ENCODE measurements at regions not wholly inside any gene's neighbourhood (a gene's known extent, or its start where the extent isn't known, plus 50 kb on each side); places are given as distances from the start of the nearest gene placed in this dataset.
"Not testable (repeated sequence)": the region's sequence is repeated elsewhere in the genome, so short reads cannot be mapped to it uniquely, and the experiment has no call there.

GRCh38 chr1:197994907-197995407 is 77.8 kb downstream of the LHX9 start:
- ATAC-seq: no peak
- TF ChIP-seq ARNTL (CRISPR knock-in tag; IDR thresholded peaks at IDR 0.05; ENCODE audit: borderline replicate concordance, low read depth) (no peak), CSRNP3 (CRISPR knock-in tag; IDR thresholded peaks at IDR 0.05) (no peak), BACH2 (CRISPR knock-in tag; IDR thresholded peaks at IDR 0.05; ENCODE audit: borderline replicate concordance) (no peak), ISL1 (CRISPR knock-in tag; IDR thresholded peaks at IDR 0.05) (no peak), PPARA (CRISPR knock-in tag; IDR thresholded peaks at IDR 0.05; ENCODE audit: borderline replicate concordance) (no peak), ZNF70 (CRISPR knock-in tag; IDR thresholded peaks at IDR 0.05) (no peak), ZFP30 (CRISPR knock-in tag; IDR thresholded peaks at IDR 0.05) (no peak), ZFP3 (CRISPR knock-in tag; IDR thresholded peaks at IDR 0.05) (no peak), GLIS3 (CRISPR knock-in tag; IDR thresholded peaks at IDR 0.05) (no peak), CSDC2 (CRISPR knock-in tag; IDR thresholded peaks at IDR 0.05) (no peak), TSHZ2 (CRISPR knock-in tag; IDR thresholded peaks at IDR 0.05) (no peak), CREB5 (CRISPR knock-in tag; IDR thresholded peaks at IDR 0.05; ENCODE audit: low read depth) (no peak), ESRRG (CRISPR knock-in tag; IDR thresholded peaks at IDR 0.05) (no peak), TCF4 (CRISPR knock-in tag; IDR thresholded peaks at IDR 0.05; ENCODE audit: borderline replicate concordance) (no peak)
- TF ChIP-seq, protein P1, sequence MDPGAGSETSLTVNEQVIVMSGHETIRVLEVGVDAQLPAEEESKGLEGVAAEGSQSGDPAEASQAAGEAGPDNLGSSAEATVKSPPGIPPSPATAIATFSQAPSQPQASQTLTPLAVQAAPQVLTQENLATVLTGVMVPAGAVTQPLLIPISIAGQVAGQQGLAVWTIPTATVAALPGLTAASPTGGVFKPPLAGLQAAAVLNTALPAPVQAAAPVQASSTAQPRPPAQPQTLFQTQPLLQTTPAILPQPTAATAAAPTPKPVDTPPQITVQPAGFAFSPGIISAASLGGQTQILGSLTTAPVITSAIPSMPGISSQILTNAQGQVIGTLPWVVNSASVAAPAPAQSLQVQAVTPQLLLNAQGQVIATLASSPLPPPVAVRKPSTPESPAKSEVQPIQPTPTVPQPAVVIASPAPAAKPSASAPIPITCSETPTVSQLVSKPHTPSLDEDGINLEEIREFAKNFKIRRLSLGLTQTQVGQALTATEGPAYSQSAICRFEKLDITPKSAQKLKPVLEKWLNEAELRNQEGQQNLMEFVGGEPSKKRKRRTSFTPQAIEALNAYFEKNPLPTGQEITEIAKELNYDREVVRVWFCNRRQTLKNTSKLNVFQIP (CRISPR knock-in tag; IDR thresholded peaks at IDR 0.05; ENCODE audit: borderline replicate concordance, low read depth): no peak
- TF ChIP-seq, protein P2, sequence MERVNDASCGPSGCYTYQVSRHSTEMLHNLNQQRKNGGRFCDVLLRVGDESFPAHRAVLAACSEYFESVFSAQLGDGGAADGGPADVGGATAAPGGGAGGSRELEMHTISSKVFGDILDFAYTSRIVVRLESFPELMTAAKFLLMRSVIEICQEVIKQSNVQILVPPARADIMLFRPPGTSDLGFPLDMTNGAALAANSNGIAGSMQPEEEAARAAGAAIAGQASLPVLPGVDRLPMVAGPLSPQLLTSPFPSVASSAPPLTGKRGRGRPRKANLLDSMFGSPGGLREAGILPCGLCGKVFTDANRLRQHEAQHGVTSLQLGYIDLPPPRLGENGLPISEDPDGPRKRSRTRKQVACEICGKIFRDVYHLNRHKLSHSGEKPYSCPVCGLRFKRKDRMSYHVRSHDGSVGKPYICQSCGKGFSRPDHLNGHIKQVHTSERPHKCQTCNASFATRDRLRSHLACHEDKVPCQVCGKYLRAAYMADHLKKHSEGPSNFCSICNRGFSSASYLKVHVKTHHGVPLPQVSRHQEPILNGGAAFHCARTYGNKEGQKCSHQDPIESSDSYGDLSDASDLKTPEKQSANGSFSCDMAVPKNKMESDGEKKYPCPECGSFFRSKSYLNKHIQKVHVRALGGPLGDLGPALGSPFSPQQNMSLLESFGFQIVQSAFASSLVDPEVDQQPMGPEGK (CRISPR knock-in tag; IDR thresholded peaks at IDR 0.05; ENCODE audit: borderline replicate concordance): no peak

DNA sequence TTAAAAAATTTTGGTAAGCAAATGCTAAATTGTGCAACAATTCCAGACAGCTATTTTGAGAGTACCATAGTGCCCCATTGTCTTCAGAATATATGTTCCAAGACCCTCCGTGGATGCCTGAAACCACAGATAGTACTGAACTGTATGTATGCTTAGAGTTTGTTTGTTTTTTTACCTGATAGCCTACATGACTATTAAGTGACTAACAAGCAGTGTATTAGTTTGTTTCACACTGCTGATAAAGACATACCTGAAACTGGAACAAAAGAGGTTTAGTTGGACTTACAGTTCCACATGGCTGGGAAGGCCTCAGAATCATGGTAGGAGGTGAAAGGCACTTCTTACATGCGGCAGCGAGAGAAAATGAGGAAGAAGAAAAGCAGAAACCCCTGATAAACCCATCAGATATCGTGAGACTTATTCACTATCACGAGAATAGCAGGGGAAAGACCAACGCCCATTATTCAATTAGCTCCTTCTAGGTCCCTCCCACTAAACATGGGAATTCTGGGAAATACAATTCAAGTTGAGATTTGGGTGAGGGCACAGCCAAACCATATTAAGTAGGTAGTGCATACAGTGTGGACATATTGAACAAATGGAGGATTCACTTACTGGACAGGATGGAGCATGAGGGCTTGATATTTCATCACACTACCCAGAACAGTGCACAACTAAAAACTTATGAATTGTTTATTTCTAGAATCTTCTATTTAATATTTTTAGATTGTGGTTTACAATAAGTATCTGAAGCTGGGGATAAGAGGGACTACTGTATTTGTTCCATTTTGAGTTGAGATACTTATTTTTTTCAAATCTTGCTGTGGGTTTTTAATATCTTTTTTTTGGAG is 78.5 kb downstream of the LHX9 start:
- TF ChIP-seq ZNF8 (CRISPR knock-in tag; IDR thresholded peaks at IDR 0.05): no peak
- TF ChIP-seq, protein P2 (CRISPR knock-in tag; IDR thresholded peaks at IDR 0.05; ENCODE audit: borderline replicate concordance): no peak
- TF ChIP-seq OSR1 (CRISPR knock-in tag; IDR thresholded peaks at IDR 0.05): no peak
- no peak for TF ChIP-seq RARB (CRISPR knock-in tag; IDR thresholded peaks at IDR 0.05)
- no peak for TF ChIP-seq ESRRG (CRISPR knock-in tag; IDR thresholded peaks at IDR 0.05)

GRCh38 chr1:197996259-197996512 is 79.0 kb downstream of the LHX9 start:
- ATAC-seq: not testable (repeated sequence)

More for the DNA sequence above, 78.5 kb downstream of the LHX9 start:
- no peak for ATAC-seq
